HG03469 (cell line): ENCODE measurements at regions not wholly inside any gene's neighbourhood (a gene's known extent, or its start where the extent isn't known, plus 50 kb on each side); places are given as distances from the start of the nearest gene placed in this dataset.

Experiments
- ATAC-seq: cut with Tn5 transposase; IDR thresholded peaks from one replicate; pipeline ENCODE4 v1.9.1; 2021; ENCODE audit warnings: mild to moderate bottlenecking, moderate library complexity, moderate number of reproducible peaks; ENCODE audit not compliant: unreplicated experiment

DNA sequence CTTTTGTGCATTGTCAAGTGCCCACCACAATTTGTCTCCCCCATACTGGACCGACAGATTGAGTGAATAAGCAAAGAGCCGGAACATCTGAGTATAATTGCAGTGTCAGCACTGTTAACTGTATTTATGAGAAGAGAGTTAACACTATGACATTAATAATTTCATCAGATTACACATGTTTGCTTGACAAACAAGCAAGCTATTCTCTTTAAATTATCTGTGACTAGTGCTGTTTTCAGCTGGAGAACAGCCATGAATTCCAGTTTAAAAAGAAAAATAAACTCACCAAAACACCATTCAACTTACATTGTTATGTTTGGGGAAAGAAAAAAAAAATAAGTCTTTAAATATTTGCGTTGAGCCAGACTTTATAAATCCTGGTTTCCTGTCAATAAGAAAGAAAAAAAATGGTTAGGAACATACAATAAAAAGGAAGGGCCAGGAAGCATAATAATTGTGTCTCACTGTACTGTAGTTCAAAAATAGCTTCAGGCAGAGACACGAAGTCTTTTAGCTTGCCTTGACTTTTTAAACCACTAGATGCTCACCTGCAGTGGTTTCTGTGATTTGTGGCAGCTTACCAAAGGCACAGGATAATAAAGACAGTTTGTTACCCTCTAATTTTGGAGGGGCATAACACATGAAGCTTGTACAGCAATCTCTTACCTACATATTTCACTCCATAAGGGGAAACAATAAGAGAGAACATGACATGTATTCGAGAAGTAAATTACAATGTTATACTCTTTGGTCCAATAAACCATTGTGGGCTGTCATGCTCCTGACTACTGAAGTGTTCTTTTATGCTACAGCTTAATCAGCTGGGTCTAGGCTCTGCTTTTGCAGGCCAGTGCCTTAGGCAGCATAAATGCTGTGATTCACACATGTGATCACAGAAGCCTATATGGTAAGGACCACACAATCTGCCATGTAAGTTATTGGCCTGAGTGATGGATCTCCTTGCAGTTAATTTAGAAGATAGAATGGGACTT is 302.0 kb upstream of the ADGRL2 start:
- no peak for ATAC-seq

DNA sequence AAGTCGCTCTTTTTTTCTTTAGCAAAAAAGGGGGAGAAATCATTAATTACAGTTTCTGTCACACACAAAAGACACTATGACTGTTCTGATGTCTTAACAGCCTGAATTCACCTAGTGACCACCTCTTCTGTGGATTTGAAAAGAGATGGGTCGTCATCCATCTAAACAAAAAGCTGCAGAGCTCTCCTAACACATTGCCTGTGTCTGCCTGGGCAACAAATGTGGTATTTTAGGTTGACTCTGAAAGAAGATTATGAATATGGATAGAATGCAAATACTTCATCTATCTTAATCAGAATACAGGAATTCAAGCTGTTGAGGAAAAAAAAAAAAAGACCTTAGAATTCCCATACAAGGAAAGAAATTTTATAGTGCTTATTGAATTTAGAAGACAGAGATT is 304.4 kb upstream of the ADGRL2 start:
- ATAC-seq = no peak

DNA sequence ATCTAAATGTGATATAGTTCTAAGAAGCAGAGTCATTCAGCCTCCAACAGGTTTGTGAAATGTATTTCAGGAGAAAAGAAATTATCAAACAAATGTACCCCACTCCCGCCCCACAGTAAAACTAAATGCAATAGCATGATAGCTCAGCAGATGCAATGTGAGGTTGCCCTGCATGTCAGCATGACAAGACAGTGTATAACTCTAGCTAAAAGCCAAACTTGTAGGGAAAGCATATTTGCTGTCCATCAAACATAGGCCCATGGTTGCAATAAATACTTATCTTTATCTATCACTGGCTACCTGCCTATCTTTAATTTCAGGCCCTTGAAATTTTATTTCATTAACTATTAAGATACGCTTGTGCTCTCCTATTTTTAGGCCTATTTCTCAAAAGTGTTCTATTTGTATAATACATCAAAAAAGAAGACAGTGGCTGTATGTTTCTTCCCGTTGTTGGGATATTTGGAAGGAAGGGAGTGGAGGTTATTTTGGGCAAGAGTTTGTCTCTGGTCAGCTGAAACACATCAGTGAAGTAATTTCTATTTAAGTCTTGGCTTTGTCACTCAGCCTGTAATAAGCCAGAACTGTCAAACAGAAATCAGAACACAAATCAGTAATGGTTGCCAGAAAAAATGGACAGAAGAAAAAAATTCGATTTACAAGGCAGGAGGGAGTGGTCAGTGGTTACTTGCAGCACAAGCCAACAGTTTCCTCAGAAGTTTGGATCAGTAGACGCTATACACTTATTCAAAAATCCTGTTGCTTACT is 307.4 kb upstream of the ADGRL2 start:
- ATAC-seq = no peak

DNA sequence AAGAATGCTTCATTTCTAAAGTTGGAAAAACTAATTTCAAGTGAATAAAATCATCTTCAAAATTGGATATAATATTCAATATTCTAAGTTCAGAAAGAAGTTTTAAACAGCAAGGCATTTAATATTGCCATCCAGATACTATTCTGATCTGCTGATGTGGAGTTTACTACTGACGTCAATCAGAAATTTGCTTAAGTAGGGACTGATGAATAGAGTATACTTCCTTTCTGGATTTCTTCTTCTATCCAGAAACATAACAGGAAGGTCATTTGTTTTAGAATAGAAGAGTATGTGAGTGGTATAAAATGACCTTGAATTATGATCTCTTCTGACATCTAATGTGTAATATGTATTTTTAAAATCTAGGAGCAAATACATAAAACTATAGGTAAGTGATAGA is 308.1 kb upstream of the ADGRL2 start:
- ATAC-seq = no peak

DNA sequence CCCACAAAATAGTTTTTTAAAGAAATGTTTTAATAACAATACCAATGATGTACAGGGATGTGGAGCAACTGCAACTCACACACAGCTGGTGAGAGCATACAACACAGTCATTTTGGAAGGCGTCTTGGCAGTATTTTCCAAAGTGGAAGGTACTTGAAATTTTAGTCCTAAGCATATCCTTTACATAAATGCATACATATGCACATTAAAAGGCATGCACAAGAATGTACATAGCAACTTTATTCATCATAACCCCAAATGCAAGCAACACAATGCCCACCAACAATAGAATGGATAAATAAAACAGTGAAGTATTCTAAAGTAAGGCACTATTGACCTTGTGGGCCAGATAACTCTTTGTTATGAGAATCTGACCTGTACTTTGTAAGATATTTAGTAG is 310.1 kb upstream of the ADGRL2 start:
- no peak for ATAC-seq

DNA sequence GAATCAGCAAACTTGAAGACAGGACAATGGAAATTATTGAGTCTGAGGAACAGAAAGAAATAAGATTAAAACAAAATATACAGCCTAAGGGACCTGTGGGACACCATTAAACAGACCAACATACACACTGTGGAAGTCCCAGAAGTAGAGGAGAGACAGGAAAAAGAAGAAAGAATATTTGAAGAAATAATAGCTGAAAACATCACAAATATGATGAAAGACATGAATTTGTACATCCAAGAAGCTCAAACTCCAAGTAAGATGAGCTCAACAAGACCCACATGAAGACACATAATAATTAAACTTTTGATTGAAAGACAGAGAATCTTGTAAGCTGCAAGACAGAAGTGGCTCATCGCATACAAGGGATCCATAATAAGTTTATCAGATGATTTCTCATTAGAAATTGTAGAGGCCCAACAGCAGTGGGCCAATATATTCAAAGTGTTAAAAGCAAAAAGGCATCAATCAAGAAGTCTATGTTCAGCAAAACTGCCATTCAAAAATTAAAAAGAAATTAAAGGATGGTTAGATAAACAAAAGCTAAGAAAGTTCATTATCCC is 311.3 kb upstream of the ADGRL2 start:
- no peak for ATAC-seq

DNA sequence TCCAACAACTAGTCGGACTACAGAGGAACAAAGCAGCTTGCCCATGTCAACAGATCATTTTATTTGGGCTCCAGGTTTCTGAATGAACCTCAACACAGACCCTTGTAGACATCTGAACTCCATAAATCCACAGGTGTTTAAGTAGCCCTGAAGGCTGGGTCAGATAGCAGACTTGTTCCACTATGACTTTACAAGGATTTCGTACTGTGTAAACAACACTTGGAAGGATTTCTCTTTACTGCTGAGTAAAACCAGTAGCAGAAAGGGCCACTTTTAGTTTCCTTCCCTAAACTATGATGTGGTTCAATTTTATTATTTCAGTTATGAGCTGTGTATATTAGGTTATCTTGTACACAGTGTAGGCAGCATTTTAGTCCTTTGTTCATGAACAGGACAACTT is 316.4 kb upstream of the ADGRL2 start:
- no peak for ATAC-seq

DNA sequence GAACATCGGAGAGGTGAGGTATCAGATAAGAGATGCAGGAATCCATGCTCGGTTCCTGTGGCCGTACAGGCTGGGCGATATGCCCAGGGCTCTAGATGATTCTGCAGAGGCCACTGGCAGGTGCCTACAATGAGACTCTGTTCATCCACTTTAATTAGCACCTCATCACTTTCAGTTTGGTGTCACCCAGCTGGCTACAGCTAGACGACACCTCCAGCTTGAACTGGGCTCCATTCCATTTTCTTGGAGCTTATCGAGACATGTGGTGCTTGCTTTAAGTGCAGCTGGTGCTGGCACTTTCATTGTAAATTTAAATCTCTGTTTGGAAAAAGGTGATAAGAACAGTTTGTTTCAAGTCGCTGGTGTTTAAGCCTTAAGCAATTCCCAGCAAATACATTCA is 322.5 kb upstream of the ADGRL2 start:
- no peak for ATAC-seq

DNA sequence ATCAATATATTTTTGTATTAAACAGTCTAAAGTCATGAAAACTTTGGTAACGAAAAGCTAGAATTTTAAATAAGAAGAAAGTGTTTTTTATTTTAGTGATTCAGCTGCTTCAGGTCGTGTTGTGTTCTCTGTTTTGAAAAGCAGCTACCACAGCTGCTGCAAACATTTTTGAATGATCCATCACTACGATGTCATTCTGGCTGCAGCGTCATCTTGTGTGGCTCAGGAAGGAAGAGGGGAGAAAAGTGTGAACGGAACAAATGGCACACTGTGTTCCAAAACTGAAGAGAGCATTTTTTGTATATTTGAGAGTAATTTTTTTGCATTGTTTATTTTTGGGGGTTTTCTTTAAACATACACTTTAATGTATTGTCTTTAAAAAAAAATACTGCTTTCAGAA is 323.0 kb upstream of the ADGRL2 start:
- no peak for ATAC-seq

DNA sequence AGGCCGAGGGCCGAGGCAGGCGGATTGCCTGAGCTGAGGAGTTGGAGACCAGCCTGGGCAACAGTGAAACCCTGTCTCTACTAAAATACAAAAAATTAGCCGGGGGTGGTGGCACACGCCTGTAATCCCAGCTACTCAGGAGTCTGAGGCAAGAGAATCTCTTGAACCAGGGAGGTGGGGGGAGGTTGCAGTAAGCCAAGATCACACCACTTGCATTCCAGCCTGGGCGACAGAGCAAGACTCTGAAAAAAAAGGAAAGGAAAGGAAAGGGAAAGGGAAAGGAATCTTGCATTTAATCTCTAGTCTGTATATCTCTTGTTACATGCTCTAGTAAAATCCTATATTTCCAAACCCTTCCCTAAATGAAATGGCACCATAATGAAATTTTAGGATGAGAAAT is 328.3 kb upstream of the ADGRL2 start:
- no peak for ATAC-seq

DNA sequence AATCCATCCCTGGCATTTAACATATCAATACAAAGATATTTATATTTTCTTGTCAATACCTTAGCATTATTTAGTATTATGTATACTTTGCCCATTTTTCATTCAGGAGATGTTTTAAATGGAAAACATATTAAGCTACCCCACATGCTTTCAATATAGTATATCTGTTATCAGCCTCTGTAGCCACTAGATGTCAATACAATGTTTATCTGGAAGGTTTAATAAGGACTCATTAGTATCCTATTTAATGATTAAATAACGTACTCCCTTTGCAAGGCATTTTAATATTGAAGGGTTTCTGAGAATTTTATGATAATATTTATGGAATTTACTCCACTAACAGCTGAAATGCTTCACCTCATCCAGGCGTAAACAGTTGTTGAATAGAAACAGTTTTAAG is 329.5 kb upstream of the ADGRL2 start:
- no peak for ATAC-seq

DNA sequence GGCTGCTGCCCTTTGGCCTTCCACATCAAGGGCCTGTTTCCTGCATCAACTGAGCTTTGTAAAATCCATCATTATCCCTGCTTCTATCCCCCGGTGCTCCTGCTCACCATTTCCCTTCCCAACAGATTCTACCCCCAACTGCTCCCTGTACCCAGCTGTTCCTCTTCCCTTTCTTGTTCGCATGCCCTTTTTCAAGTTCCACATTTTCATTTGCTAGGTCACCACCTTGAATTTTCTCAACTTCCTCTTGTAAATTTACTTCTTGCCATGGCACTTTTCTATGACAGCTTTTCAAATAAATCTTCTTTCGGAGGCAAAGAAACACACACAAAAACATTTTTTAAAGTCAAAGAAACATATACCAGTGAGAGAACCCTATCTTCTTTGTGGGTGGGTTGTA is 330.5 kb upstream of the ADGRL2 start:
- ATAC-seq = no peak

DNA sequence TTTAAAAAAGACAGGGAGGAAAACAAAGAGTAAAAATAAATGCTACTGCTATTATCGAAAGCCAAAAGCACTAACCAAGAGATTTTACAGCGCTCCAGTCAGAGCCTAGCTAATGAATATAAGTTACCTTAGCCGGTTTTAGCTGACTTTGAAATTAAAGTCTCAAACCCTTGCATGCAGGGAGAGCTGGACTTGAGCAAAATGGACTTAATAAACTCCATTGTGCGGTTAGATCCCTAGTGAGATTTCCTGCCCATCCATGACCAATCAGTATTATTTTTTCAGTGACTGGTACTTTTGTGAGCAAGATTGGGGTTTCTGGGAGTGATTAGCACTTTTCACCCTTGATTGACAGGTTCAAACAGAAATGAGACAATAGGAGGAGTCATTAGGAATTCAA is 333.4 kb upstream of the ADGRL2 start:
- ATAC-seq = no peak

DNA sequence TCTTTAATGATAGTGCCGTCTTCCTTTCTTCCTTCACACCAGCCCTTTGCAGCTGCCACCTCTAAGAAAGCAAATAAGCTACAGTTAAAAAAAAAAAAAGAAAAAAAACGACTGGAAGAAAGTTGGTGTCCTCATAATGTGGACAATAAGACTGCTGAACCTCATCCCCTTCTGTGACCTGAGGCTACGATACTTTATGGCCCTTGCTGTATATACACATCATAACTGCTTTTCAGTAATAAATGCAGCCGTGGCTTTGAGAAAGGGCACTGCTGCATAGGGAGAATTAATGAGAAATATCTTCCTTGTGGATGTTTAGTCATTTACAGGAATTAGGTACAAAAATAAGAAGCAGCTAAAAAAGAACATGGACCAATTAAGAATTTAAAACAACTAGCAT is 333.8 kb upstream of the ADGRL2 start:
- ATAC-seq = no peak

DNA sequence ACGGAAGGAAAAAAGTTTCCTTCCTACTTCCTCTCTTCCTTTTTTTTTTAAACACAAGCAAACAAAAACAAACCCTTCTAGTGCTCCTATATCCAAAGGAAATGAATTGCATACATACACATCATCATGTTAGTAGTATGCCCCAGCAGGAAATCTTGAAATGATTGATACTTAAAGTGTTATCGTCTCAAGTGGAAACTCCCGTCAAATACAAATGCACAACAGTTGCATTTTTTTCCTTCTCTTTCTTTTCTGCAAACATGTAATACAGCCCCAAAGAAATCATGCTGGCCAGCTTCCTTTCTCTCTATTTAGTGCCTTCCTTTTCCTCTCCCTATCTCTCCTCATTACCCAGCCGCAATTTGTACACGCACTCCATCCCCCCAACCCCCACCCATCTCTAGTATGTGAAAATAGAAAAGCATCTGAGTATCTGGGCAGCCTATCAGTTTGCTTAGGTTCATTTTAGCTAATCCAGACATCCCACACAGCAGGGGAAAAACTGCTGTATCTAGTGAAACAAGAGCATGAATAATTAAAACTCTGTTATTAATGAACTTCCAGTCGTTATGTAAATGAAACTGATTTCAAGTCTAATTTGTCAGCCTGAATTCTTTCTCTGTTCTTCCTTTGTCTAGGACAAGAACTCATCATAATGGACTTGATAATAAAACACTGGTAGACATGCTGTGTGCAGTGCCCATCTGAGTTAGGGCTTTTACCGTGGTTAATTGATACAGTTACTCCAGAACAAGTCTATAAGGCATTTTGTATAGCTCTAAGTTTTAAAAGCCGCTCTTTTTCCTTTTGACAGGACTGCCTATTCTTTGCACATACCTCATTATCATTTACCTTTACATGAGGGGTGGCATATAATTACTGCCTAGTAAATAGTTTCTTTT is 336.5 kb upstream of the ADGRL2 start:
- no peak for ATAC-seq

DNA sequence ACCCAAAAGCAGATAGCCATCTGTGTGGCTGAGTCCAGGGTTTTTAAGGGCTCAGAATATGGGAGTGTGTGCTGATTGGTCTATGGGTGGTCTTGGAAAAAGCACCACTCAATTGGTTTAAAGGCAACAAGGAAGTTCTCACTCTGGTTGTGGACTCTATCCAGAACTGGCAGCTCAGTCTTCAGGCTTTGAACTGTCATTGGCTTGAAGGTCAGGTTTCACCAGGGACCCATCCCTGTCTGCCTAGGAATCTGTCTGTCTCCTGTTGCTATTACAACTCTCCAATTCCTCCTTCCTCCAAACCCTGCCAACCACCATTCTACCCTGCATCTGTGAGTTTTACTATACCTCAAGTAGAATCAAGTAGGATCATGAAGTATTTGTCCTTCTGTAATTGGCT is 341.7 kb upstream of the ADGRL2 start:
- ATAC-seq = no peak

DNA sequence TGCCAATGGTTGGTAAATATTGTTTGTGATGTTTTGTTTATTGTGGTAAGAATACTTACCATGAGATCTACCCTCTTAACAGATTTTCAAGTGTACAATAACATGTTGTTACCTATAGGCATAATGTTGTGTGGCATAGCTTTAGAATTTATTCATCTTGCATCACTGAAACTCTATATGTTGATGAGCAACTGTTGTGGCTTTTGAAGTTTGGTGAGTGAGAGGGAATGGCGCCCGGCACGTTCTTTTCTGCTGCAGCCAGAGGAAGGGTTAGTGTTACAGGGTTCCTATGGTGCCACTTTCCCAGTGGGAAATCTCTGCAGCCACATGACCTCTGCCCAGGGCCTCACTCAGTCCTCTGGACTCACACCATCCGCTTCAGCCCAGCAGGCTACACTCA is 342.5 kb upstream of the ADGRL2 start:
- ATAC-seq = no peak

DNA sequence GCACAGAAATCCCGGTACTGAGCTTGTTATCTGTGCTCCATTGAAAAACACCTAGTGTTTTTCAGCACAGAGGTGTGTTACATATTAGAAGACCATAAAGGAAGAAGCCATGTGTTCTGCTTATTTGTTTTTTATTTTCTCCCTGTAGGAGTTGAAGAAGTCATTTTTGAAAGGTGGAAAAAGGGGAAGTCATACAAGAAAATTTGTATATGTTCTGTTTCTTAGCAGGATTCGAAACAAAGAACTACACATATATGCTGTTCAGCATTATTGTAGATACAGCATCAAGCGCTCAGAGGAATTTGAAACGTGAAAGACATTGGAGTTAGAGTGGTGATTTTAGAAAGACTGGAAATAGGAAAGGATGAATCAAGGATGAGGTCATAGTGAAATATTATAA is 345.3 kb upstream of the ADGRL2 start:
- ATAC-seq = no peak

DNA sequence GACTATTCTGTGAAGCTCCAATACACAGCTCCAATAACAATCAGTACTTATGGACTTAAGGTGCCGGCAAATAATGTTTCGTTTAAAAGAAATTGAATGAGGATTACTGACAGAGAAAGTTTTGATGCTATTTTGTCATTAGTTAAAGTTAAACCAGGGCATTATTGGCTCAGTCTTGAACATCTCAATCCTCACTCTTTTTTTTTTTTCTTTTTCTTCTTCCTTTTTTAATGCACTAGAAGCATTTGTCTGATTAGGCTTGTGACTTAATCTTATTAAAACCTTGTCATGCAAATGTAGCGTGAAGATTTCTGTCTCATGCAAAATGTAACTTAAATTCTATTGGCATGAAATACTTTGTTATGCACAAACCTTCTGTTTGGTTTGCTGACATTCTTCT is 346.8 kb upstream of the ADGRL2 start:
- no peak for ATAC-seq

DNA sequence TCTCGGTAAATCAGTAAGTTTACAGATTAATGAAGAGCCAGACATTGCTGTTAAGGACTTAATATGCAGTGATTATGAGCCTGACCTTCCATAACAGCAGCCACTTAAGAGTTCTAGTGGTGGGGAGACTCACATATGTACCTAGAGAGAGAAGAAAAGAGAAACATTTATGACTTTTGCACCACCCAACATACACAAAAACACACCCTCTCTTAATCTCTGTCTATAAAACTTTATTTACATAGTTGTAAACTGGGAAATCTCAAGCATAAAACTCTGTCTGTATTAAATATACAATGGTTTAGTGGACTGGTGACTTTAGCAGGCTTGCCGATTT is 347.4 kb upstream of the ADGRL2 start:
- no peak for ATAC-seq
